Uterus (tissue), 3 donors: ENCODE measurements at regions not wholly inside any gene's neighbourhood (a gene's known extent, or its start where the extent isn't known, plus 50 kb on each side); places are given as distances from the start of the nearest gene placed in this dataset.

Experiments used
- DNase-seq, 2 donors: peaks; one replicate each; pipeline ENCODE4 v3.0.0-alpha.2; 2019 to 2020
- H3K27ac ChIP-seq, 2 donors: fragments of 200-600 bp; sonication (generic); 1 replicate in 1 of 2; 2 replicates in 1 of 2; pipeline ENCODE4 v1.5.1; 2016 to 2018
- H3K27me3 ChIP-seq, 2 donors: fragments of 200-600 bp; sonication (generic); one replicate each; pipeline ENCODE4 v1.5.1; 2018 to 2019; ENCODE audit warnings: control low read depth in 1 of 2
- H3K36me3 ChIP-seq, 2 donors: fragments of 200-600 bp; sonication (generic); one replicate each; pipeline ENCODE4 v1.5.1; 2019; ENCODE audit warnings: control low read depth in 1 of 2
- H3K4me1 ChIP-seq, 2 donors: fragments of 200-600 bp; sonication (generic); one replicate each; pipeline ENCODE4 v1.5.1; 2018 to 2019; ENCODE audit warnings: control low read depth in 1 of 2
- H3K4me3 ChIP-seq, 2 donors: fragments of 200-600 bp; sonication (generic); 1 replicate in 1 of 2; 2 replicates in 1 of 2; pipeline ENCODE4 v1.5.1; 2018 to 2019; ENCODE audit warnings: mild to moderate bottlenecking in 1 of 2
- H3K9me3 ChIP-seq, 2 donors: fragments of 200-600 bp; sonication (generic); one replicate each; pipeline ENCODE4 v1.5.1; 2019; ENCODE audit warnings: control low read depth in 1 of 2
- CTCF ChIP-seq, 4 experiments: fragments of 200-600 bp in 2 of 4; fragments of 450-650 bp in 2 of 4; sonication (generic) in 2 of 4; IDR thresholded peaks; one replicate each; pipeline ENCODE4 v1.5.1; 2016 to 2019; ENCODE audit warnings: antibody characterized with exemption in 4 of 4, mild to moderate bottlenecking in 2 of 4, moderate library complexity in 1 of 4
- POLR2A ChIP-seq, 2 donors: fragments of 450-650 bp; IDR thresholded peaks; one replicate each; pipeline ENCODE4 v1.6.1; 2016; ENCODE audit warnings: antibody characterized with exemption in 2 of 2, mild to moderate bottlenecking in 1 of 2, moderate library complexity in 1 of 2
- intact Hi-C: fragments of 100-400 bp; cut with DNase I; formaldehyde crosslinking; loops from one replicate; pipeline ENCODE4 v1.15.1; 2023; ENCODE audit warnings: low total_unique reads
- donor health status: DM: yes; HTN: yes; CAD: no.

- Histone ChIP-seq H3K4me1 (no peaks in the 10 kb centered on the region), H3K27me3 (no peaks in the 10 kb centered on the region), H3K36me3 (no peaks in the 10 kb centered on the region), H3K9me3 (no peaks in the 10 kb centered on the region), H3K4me3 (no peak overlapping the region), H3K27ac (peak overlapping the region in 1 of 2 donors; percentile 36)
- TF ChIP-seq POLR2A (IDR thresholded peaks at IDR 0.05), result no peak
- TF ChIP-seq CTCF (IDR thresholded peaks at IDR 0.05), result no peak
- DNase-seq, result no peak
- intact Hi-C loops, result no loop called here
Measured at GRCh38 chr14:53493860-53494259, 340.7 kb upstream of the DDHD1 start.

GRCh38 chr14:53493320-53493719 lies 340.2 kb upstream of the DDHD1 start:
- Histone ChIP-seq H3K9me3 (no peaks in the 10 kb centered on the region), H3K27ac (no peak overlapping the region), H3K36me3 (no peaks in the 10 kb centered on the region), H3K4me1 (no peaks in the 10 kb centered on the region), H3K27me3 (no peaks in the 10 kb centered on the region), H3K4me3 (no peak overlapping the region)
- no peak for DNase-seq
- intact Hi-C loops, result no loop called here
- TF ChIP-seq POLR2A (IDR thresholded peaks at IDR 0.05) (no peak), CTCF (IDR thresholded peaks at IDR 0.05) (no peak)

- no peak for TF ChIP-seq POLR2A (IDR thresholded peaks at IDR 0.05)
- TF ChIP-seq CTCF (IDR thresholded peaks at IDR 0.05), result no peak
- no peak for DNase-seq
- no peaks in the 10 kb centered on the region for H3K36me3 ChIP-seq
- no peak overlapping the region for H3K4me3 ChIP-seq
- no peaks in the 10 kb centered on the region for H3K27me3 ChIP-seq
- no peaks in the 10 kb centered on the region for H3K9me3 ChIP-seq
- intact Hi-C loops, result no loop called here
- H3K27ac ChIP-seq, result peak overlapping the region in 1 of 2 donors; percentile 6
- H3K4me1 ChIP-seq, result no peaks in the 10 kb centered on the region
Measured at GRCh38 chr14:53491884-53492277, 338.8 kb upstream of the DDHD1 start.

- Histone ChIP-seq H3K27ac (peak overlapping the region in 1 of 2 donors; percentile 6), H3K9me3 (no peaks in the 10 kb centered on the region), H3K27me3 (no peaks in the 10 kb centered on the region), H3K4me1 (no peaks in the 10 kb centered on the region), H3K4me3 (no peak overlapping the region), H3K36me3 (no peaks in the 10 kb centered on the region)
- TF ChIP-seq CTCF (IDR thresholded peaks at IDR 0.05), result no peak
- TF ChIP-seq POLR2A (IDR thresholded peaks at IDR 0.05), result no peak
- DNase-seq, result no peak
- intact Hi-C loops, result no loop called here
Measured at GRCh38 chr14:53491256-53491883, 338.2 kb upstream of the DDHD1 start.

- H3K4me1 ChIP-seq, result no peaks in the 10 kb centered on the region
- intact Hi-C loops, result no loop called here
- no peak for DNase-seq
- H3K27ac ChIP-seq, result no peak overlapping the region
- no peaks in the 10 kb centered on the region for H3K36me3 ChIP-seq
- H3K9me3 ChIP-seq, result no peaks in the 10 kb centered on the region
- H3K4me3 ChIP-seq, result no peak overlapping the region
- no peak for TF ChIP-seq POLR2A (IDR thresholded peaks at IDR 0.05)
- TF ChIP-seq CTCF (IDR thresholded peaks at IDR 0.05), result no peak
- no peaks in the 10 kb centered on the region for H3K27me3 ChIP-seq
Measured at GRCh38 chr14:53478174-53478573, 325.1 kb upstream of the DDHD1 start.
